WTC11 (cell line): ENCODE measurements at regions not wholly inside any gene's neighbourhood (a gene's known extent, or its start where the extent isn't known, plus 50 kb on each side); places are given as distances from the start of the nearest gene placed in this dataset.

ENCODE experiments used
- ATAC-seq: fragments of 200-7000 bp; cut with Tn5 transposase; 2 replicates; pipeline ENCODE4 v1.10.0; 2021; ENCODE audit warnings: mild to moderate bottlenecking, moderate library complexity
- CTCF ChIA-PET: fragments of 300-600 bp; sonication (Branson Sonifier 250); formaldehyde crosslinking; loops from one replicate; lab custom pipeline; 2021; ENCODE audit warnings: antibody characterized with exemption; lab: Charles Lee
- POLR2A ChIA-PET: fragments of 350-600 bp; sonication (Branson Sonifier 250); formaldehyde crosslinking; loops from one replicate; lab custom pipeline; 2021; ENCODE audit warnings: antibody characterized with exemption; lab: Charles Lee
- DNase-seq: peaks from one replicate; pipeline ENCODE4 v3.0.0; 2021; ENCODE audit warnings: low spot score
- H3K27ac Mint-ChIP-seq: 2 replicates; pipeline ENCODE4 v1.8.0; 2021; ENCODE audit warnings: mixed read lengths
- H3K27me3 Mint-ChIP-seq: 2 replicates; pipeline ENCODE4 v1.8.0; 2021; ENCODE audit warnings: low read depth, mild to moderate bottlenecking, moderate library complexity, mixed read lengths
- H3K36me3 Mint-ChIP-seq: 2 replicates; pipeline ENCODE4 v1.8.0; 2021; ENCODE audit warnings: mixed read lengths
- H3K4me1 Mint-ChIP-seq: 2 replicates; pipeline ENCODE4 v1.8.0; 2022; ENCODE audit warnings: mixed read lengths
- H3K4me3 Mint-ChIP-seq: 2 replicates; pipeline ENCODE4 v1.8.0; 2021; ENCODE audit warnings: mild to moderate bottlenecking, moderate library complexity, mixed read lengths
- H3K9me3 Mint-ChIP-seq: 2 replicates; pipeline ENCODE4 v1.8.0; 2021; ENCODE audit warnings: mixed read lengths
- ATF3 ChIP-seq: sonication (generic); formaldehyde crosslinking; conservative IDR thresholded peaks from 2 replicates; pipeline ENCODE4 v1.8.1; 2022; ENCODE audit warnings: mild to moderate bottlenecking, missing genetic modification reagents
- ELF4 ChIP-seq: sonication (generic); formaldehyde crosslinking; IDR thresholded peaks from 2 replicates; pipeline ENCODE4 v1.8.1; 2022; ENCODE audit warnings: low read depth, mild to moderate bottlenecking, moderate library complexity, missing genetic modification reagents
- FOXK1 ChIP-seq: sonication (generic); formaldehyde crosslinking; IDR thresholded peaks from 2 replicates; pipeline ENCODE4 v1.8.0; 2022; ENCODE audit warnings: mild to moderate bottlenecking, moderate library complexity, missing genetic modification reagents
- GABPB1 ChIP-seq: sonication (generic); formaldehyde crosslinking; IDR thresholded peaks from 2 replicates; pipeline ENCODE4 v1.8.1; 2023; ENCODE audit warnings: mild to moderate bottlenecking, missing genetic modification reagents
- GRHL2 ChIP-seq: fragments of 250-450 bp; sonication (Bioruptor Pico); IDR thresholded peaks from 2 replicates; pipeline ENCODE4 v1.8.0; 2022; ENCODE audit warnings: mild to moderate bottlenecking, moderate library complexity; ENCODE audit not compliant: insufficient replicate concordance, severe bottlenecking
- IRF1 ChIP-seq: sonication (generic); formaldehyde crosslinking; IDR thresholded peaks from 2 replicates; pipeline ENCODE4 v1.8.0; 2023; ENCODE audit warnings: missing genetic modification reagents
- JUN ChIP-seq: sonication (generic); formaldehyde crosslinking; IDR thresholded peaks from 2 replicates; pipeline ENCODE4 v1.8.0; 2023; ENCODE audit warnings: mild to moderate bottlenecking, missing genetic modification reagents
- MXD4 ChIP-seq: fragments of 250-450 bp; sonication (Bioruptor Pico); IDR thresholded peaks from 2 replicates; pipeline ENCODE4 v1.8.0; 2021; ENCODE audit warnings: mild to moderate bottlenecking, moderate library complexity, borderline replicate concordance
- NFYB ChIP-seq: sonication (generic); formaldehyde crosslinking; conservative IDR thresholded peaks from 2 replicates; pipeline ENCODE4 v1.8.0; 2022; ENCODE audit warnings: low read depth, missing genetic modification reagents
- TCF7 ChIP-seq: sonication (generic); formaldehyde crosslinking; IDR thresholded peaks from 2 replicates; pipeline ENCODE4 v1.8.0; 2022; ENCODE audit warnings: mild to moderate bottlenecking, low read depth, missing genetic modification reagents, moderate library complexity
- TP53 ChIP-seq: sonication (generic); formaldehyde crosslinking; IDR thresholded peaks from 2 replicates; pipeline ENCODE4 v1.8.1; 2023; ENCODE audit warnings: mild to moderate bottlenecking, missing genetic modification reagents
- ZNF121 ChIP-seq: sonication (generic); formaldehyde crosslinking; IDR thresholded peaks from 2 replicates; pipeline ENCODE4 v1.8.0; 2023; ENCODE audit warnings: missing genetic modification reagents
- ZNF317 ChIP-seq: sonication (generic); formaldehyde crosslinking; IDR thresholded peaks from 2 replicates; pipeline ENCODE4 v1.8.1; 2023; ENCODE audit warnings: low read depth, mild to moderate bottlenecking, moderate library complexity, missing genetic modification reagents, borderline replicate concordance
- ZNF396 ChIP-seq: fragments of 250-450 bp; sonication (Bioruptor Pico); IDR thresholded peaks from 2 replicates; pipeline ENCODE4 v1.8.0; 2021; ENCODE audit warnings: mild to moderate bottlenecking, moderate library complexity, borderline replicate concordance
- ZNF425 ChIP-seq: fragments of 250-450 bp; sonication (Bioruptor Pico); conservative IDR thresholded peaks from 2 replicates; pipeline ENCODE4 v1.9.0; 2021; ENCODE audit warnings: mild to moderate bottlenecking
- ZNF671 ChIP-seq: fragments of 250-450 bp; sonication (Bioruptor Pico); IDR thresholded peaks from 2 replicates; pipeline ENCODE4 v1.8.0; 2021; ENCODE audit warnings: mild to moderate bottlenecking
- TF ChIP-seq, protein P1 (sequence below): fragments of 250-450 bp; sonication (Bioruptor Pico); IDR thresholded peaks from 2 replicates; pipeline ENCODE4 v1.8.0; 2021; ENCODE audit warnings: mild to moderate bottlenecking
- TF ChIP-seq, protein P2 (sequence below): sonication (generic); formaldehyde crosslinking; IDR thresholded peaks from 2 replicates; pipeline ENCODE4 v1.8.1; 2022; ENCODE audit warnings: missing genetic modification reagents, borderline replicate concordance
- TF ChIP-seq, protein P3 (sequence below): fragments of 250-450 bp; sonication (Bioruptor Pico); IDR thresholded peaks from 2 replicates; pipeline ENCODE4 v1.9.0; 2021; ENCODE audit warnings: mild to moderate bottlenecking

GRCh38 chr2:103265521-103265920 is 503.7 kb downstream of the TMEM182 start:
- CTCF ChIA-PET: interaction anchor here (1.2 kb wide), 1 partner anchor 27 kb away, joined by 3 read pairs; no protein-coding TSS in a partner anchor
- Mint-ChIP-seq H3K9me3 (peaks cover 23% of the 10 kb centered on the region), H3K27ac (no peak overlapping the region), H3K4me1 (peaks cover 17% of the 10 kb centered on the region), H3K36me3 (no peaks in the 10 kb centered on the region; the same call in 1 of the 2 replicates), H3K4me3 (no peak overlapping the region), H3K27me3 (no peaks in the 10 kb centered on the region)
- DNase-seq (no peak), ATAC-seq (no peak)
- POLR2A ChIA-PET: no interaction called here
- TF ChIP-seq NFYB (CRISPR knock-in tag) (no peak), JUN (no peak), ZNF396 (CRISPR knock-in tag) (no peak), ZNF425 (CRISPR knock-in tag) (no peak), FOXK1 (CRISPR knock-in tag) (no peak), GABPB1 (CRISPR knock-in tag) (no peak), ZNF671 (no peak), ELF4 (CRISPR knock-in tag) (no peak), TP53 (CRISPR knock-in tag) (no peak), ATF3 (no peak)
- TF ChIP-seq, protein P1, sequence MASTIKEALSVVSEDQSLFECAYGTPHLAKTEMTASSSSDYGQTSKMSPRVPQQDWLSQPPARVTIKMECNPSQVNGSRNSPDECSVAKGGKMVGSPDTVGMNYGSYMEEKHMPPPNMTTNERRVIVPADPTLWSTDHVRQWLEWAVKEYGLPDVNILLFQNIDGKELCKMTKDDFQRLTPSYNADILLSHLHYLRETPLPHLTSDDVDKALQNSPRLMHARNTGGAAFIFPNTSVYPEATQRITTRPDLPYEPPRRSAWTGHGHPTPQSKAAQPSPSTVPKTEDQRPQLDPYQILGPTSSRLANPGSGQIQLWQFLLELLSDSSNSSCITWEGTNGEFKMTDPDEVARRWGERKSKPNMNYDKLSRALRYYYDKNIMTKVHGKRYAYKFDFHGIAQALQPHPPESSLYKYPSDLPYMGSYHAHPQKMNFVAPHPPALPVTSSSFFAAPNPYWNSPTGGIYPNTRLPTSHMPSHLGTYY (CRISPR knock-in tag): no peak

DNA sequence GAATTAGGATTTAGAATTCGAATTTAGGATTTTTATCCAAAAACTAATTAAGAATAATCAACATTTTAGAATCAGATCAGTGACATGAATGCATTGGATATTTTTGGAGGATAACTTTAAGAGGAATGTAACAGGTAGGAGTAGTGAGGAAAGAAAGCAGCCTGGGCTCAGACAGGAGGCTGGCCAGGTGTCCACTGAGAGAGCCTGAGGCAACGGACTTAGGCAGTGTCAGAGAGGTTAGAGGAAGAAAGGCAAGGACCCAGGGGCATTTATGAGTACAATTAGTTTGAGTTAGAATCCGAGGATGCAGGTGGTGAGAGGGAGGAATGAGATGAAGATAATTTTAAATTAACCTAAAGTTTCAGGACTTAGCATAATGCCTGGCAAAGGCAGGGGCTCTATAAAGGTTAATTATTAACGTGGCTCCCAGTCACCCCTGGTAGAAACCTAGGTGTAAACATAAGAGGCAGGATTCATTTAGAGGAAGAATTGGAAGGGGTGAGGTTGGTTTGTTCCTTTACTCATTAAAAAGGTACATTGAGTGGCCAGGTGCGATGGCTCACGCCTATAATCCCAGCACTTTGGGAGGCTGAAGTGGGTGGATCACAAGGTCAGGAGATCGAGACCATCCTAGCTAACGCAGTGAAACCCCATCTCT is 507.1 kb downstream of the TMEM182 start:
- no peak overlapping the region for H3K4me3 Mint-ChIP-seq
- H3K4me1 Mint-ChIP-seq: peaks cover 11% of the 10 kb centered on the region
- CTCF ChIA-PET: interaction anchor here (0.6 kb wide), 1 partner anchor 108 kb away, joined by 3 read pairs; no protein-coding TSS in a partner anchor
- peaks cover 43% of the 10 kb centered on the region for H3K9me3 Mint-ChIP-seq
- TF ChIP-seq, protein P2, sequence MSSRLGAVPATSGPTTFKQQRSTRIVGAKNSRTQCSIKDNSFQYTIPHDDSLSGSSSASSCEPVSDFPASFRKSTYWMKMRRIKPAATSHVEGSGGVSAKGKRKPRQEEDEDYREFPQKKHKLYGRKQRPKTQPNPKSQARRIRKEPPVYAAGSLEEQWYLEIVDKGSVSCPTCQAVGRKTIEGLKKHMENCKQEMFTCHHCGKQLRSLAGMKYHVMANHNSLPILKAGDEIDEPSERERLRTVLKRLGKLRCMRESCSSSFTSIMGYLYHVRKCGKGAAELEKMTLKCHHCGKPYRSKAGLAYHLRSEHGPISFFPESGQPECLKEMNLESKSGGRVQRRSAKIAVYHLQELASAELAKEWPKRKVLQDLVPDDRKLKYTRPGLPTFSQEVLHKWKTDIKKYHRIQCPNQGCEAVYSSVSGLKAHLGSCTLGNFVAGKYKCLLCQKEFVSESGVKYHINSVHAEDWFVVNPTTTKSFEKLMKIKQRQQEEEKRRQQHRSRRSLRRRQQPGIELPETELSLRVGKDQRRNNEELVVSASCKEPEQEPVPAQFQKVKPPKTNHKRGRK: no peak
- TF ChIP-seq ZNF121 (no peak), IRF1 (CRISPR knock-in tag) (no peak), JUN (no peak), ZNF396 (CRISPR knock-in tag) (no peak), GRHL2 (no peak), MXD4 (CRISPR knock-in tag) (no peak), TCF7 (no peak), ZNF317 (CRISPR knock-in tag) (no peak)
- TF ChIP-seq, protein P3, sequence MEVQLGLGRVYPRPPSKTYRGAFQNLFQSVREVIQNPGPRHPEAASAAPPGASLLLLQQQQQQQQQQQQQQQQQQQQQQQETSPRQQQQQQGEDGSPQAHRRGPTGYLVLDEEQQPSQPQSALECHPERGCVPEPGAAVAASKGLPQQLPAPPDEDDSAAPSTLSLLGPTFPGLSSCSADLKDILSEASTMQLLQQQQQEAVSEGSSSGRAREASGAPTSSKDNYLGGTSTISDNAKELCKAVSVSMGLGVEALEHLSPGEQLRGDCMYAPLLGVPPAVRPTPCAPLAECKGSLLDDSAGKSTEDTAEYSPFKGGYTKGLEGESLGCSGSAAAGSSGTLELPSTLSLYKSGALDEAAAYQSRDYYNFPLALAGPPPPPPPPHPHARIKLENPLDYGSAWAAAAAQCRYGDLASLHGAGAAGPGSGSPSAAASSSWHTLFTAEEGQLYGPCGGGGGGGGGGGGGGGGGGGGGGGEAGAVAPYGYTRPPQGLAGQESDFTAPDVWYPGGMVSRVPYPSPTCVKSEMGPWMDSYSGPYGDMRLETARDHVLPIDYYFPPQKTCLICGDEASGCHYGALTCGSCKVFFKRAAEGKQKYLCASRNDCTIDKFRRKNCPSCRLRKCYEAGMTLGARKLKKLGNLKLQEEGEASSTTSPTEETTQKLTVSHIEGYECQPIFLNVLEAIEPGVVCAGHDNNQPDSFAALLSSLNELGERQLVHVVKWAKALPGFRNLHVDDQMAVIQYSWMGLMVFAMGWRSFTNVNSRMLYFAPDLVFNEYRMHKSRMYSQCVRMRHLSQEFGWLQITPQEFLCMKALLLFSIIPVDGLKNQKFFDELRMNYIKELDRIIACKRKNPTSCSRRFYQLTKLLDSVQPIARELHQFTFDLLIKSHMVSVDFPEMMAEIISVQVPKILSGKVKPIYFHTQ (CRISPR knock-in tag): no peak
- POLR2A ChIA-PET: no interaction called here
- no peaks in the 10 kb centered on the region for H3K27me3 Mint-ChIP-seq
- no peak overlapping the region for H3K27ac Mint-ChIP-seq
- peaks cover 13% of the 10 kb centered on the region for H3K36me3 Mint-ChIP-seq
- DNase-seq (no peak), ATAC-seq (no peak)
